Heart left ventricle (tissue), 13 donors: ENCODE measurements at regions not wholly inside any gene's neighbourhood (a gene's known extent, or its start where the extent isn't known, plus 50 kb on each side); places are given as distances from the start of the nearest gene placed in this dataset.

Source experiments
- CTCF ChIP-seq, 12 donors: fragments of 200-600 bp; sonication (generic) in 4 of 12; IDR thresholded peaks; one replicate each; pipeline versions ENCODE4 v1.5.0 to v1.8.0; 2018 to 2022; ENCODE audit warnings: antibody characterized with exemption in 12 of 12, mild to moderate bottlenecking in 5 of 12
- POLR2A ChIP-seq, 2 donors: fragments of 450-650 bp; IDR thresholded peaks; one replicate each; pipeline ENCODE4 v1.6.1; 2017; ENCODE audit warnings: antibody characterized with exemption in 2 of 2, mild to moderate bottlenecking in 2 of 2, moderate library complexity in 2 of 2
- donor health status: ischemic (EF 13 %, LVEDD 7.1; RV severe dilation, severe dysfunction).
- donor health status: DM: no; HTN: yes; CAD: no.
- donor health status: DM: no; HTN: no; CAD: no.
- donor health status: ischemic (EF 25% LVEDD 6.9; RV normal size, moderate dysfunction).
- donor health status: ischemic (EF 25% LVEDD 5.7; RV mildly dilated, moderate dysfunction).
- donor health status: ischemic (EF 35%, LVEDD 5.7; RV mildly dilated, moderate dysfunction).
- donor health status: nonischemic (EF 11% LVEDD 7.7; RV severe dilation, severe dysfunction).
- donor health status: DM: yes; HTN: yes; CAD: no.
- donor health status: PGD.
- donor health status: ischemic (EF 29% LVEDD 5.4; RV normal size, mild dysfunction).
- donor health status: nonischemic (EF 23%, LVEDD 6.1; RV moderate dilation, normal function).

GRCh38 chr16:17839907-17840306 lies 369.1 kb upstream of the XYLT1 start:
- TF ChIP-seq CTCF (IDR thresholded peaks at IDR 0.05) (no peak), POLR2A (IDR thresholded peaks at IDR 0.05) (no peak)
